ENCODE measurements at regions not wholly inside any gene's neighbourhood (a gene's known extent, or its start where the extent isn't known, plus 50 kb on each side); places are given as distances from the start of the nearest gene placed in this dataset.

GRCh38 chr7:131110297-131111080, 217.2 kb upstream of the MKLN1 start:
- Mint-ChIP-seq H3K9me3 (peaks cover 0 to 4% of the 10 kb centered on the region in 2 donors), H3K4me1 (peaks cover 51% of the 10 kb centered on the region), H3K27ac (peak overlapping the region; percentile 34 to 82), H3K27me3 (peaks cover 11% of the 10 kb centered on the region), H3K4me3 (peak overlapping the region; percentile 94 to 98)
- ATAC-seq, result no peak
- DNase-seq, result no peak

- H3K27me3 Mint-ChIP-seq, result peaks cover 11% of the 10 kb centered on the region
- peak overlapping the region; percentile 94 to 98 for H3K4me3 Mint-ChIP-seq
- ATAC-seq (no peak), DNase-seq (peak in 1 of 2 donors; percentile 27)
- H3K4me1 Mint-ChIP-seq, result peaks cover 48% of the 10 kb centered on the region
- H3K9me3 Mint-ChIP-seq, result peaks cover 0 to 4% of the 10 kb centered on the region in 2 donors
- peak overlapping the region; percentile 34 to 82 for H3K27ac Mint-ChIP-seq
Measured at GRCh38 chr7:131111081-131111576, 216.5 kb upstream of the MKLN1 start.

GRCh38 chr7:131111792-131112191, 215.9 kb upstream of the MKLN1 start:
- Mint-ChIP-seq H3K4me3 (no peak overlapping the region), H3K9me3 (peaks cover 0 to 4% of the 10 kb centered on the region in 2 donors), H3K4me1 (peaks cover 41% of the 10 kb centered on the region), H3K27me3 (peaks cover 11% of the 10 kb centered on the region), H3K27ac (no peak overlapping the region)
- ATAC-seq (no peak), DNase-seq (no peak)

- no peak overlapping the region for H3K4me3 Mint-ChIP-seq
- DNase-seq, result no peak
- ATAC-seq, result no peak
- no peak overlapping the region for H3K27ac Mint-ChIP-seq
- H3K9me3 Mint-ChIP-seq, result peaks cover 0 to 6% of the 10 kb centered on the region in 2 donors
- H3K27me3 Mint-ChIP-seq, result peaks cover 11% of the 10 kb centered on the region
- peaks cover 40% of the 10 kb centered on the region for H3K4me1 Mint-ChIP-seq
Measured at GRCh38 chr7:131112431-131112830, 215.2 kb upstream of the MKLN1 start.

GRCh38 chr7:131115340-131115739, 212.3 kb upstream of the MKLN1 start:
- no peak overlapping the region for H3K27ac Mint-ChIP-seq
- peaks cover 11% of the 10 kb centered on the region for H3K27me3 Mint-ChIP-seq
- no peak for DNase-seq
- H3K9me3 Mint-ChIP-seq, result peaks cover 17 to 25% of the 10 kb centered on the region in 2 donors
- H3K4me3 Mint-ChIP-seq, result no peak overlapping the region
- peaks cover 18% of the 10 kb centered on the region for H3K4me1 Mint-ChIP-seq
- no peak for ATAC-seq

GRCh38 chr7:131117439-131117838, 210.2 kb upstream of the MKLN1 start:
- no peak overlapping the region for H3K27ac Mint-ChIP-seq
- H3K9me3 Mint-ChIP-seq, result peaks cover 17 to 25% of the 10 kb centered on the region in 2 donors
- ATAC-seq (no peak), DNase-seq (no peak)
- H3K4me1 Mint-ChIP-seq, result peaks cover 5% of the 10 kb centered on the region
- H3K27me3 Mint-ChIP-seq, result peaks cover 11% of the 10 kb centered on the region
- no peak overlapping the region for H3K4me3 Mint-ChIP-seq

- no peak overlapping the region for H3K27ac Mint-ChIP-seq
- no peaks in the 10 kb centered on the region for H3K4me1 Mint-ChIP-seq
- no peak overlapping the region for H3K4me3 Mint-ChIP-seq
- ATAC-seq (no peak), DNase-seq (no peak)
- H3K27me3 Mint-ChIP-seq, result peaks cover 2% of the 10 kb centered on the region
- peaks cover 17 to 20% of the 10 kb centered on the region in 2 donors for H3K9me3 Mint-ChIP-seq
Measured at GRCh38 chr7:131119381-131119780, 208.3 kb upstream of the MKLN1 start.

GRCh38 chr7:131122394-131122793, 205.3 kb upstream of the MKLN1 start:
- Mint-ChIP-seq H3K27me3 (no peaks in the 10 kb centered on the region), H3K27ac (no peak overlapping the region), H3K9me3 (peaks cover 17 to 19% of the 10 kb centered on the region in 2 donors), H3K4me1 (no peaks in the 10 kb centered on the region), H3K4me3 (no peak overlapping the region)
- no peak for ATAC-seq
- DNase-seq, result no peak

GRCh38 chr7:131124001-131124629, 203.6 kb upstream of the MKLN1 start:
- Mint-ChIP-seq H3K27ac (no peak overlapping the region), H3K27me3 (no peaks in the 10 kb centered on the region), H3K4me3 (no peak overlapping the region), H3K4me1 (no peaks in the 10 kb centered on the region), H3K9me3 (peaks cover 4 to 6% of the 10 kb centered on the region in 2 donors)
- ATAC-seq (no peak), DNase-seq (no peak)

GRCh38 chr7:131124867-131125266, 202.8 kb upstream of the MKLN1 start:
- Mint-ChIP-seq H3K4me1 (no peaks in the 10 kb centered on the region), H3K9me3 (no peaks in the 10 kb centered on the region), H3K4me3 (no peak overlapping the region), H3K27me3 (no peaks in the 10 kb centered on the region), H3K27ac (no peak overlapping the region)
- no peak for ATAC-seq
- DNase-seq, result no peak

- Mint-ChIP-seq H3K4me1 (no peaks in the 10 kb centered on the region), H3K27ac (no peak overlapping the region), H3K4me3 (no peak overlapping the region), H3K9me3 (no peaks in the 10 kb centered on the region), H3K27me3 (no peaks in the 10 kb centered on the region)
- DNase-seq, result no peak
- no peak for ATAC-seq
Measured at GRCh38 chr7:131130324-131130723, 197.4 kb upstream of the MKLN1 start.

- Mint-ChIP-seq H3K4me3 (no peak overlapping the region), H3K9me3 (no peaks in the 10 kb centered on the region), H3K27me3 (no peaks in the 10 kb centered on the region), H3K4me1 (no peaks in the 10 kb centered on the region), H3K27ac (no peak overlapping the region)
- no peak for ATAC-seq
- DNase-seq, result no peak
Measured at GRCh38 chr7:131131012-131131745, 196.5 kb upstream of the MKLN1 start.

- Mint-ChIP-seq H3K4me1 (peaks cover 6% of the 10 kb centered on the region), H3K9me3 (no peaks in the 10 kb centered on the region), H3K27me3 (no peaks in the 10 kb centered on the region), H3K4me3 (no peak overlapping the region), H3K27ac (no peak overlapping the region)
- DNase-seq (no peak), ATAC-seq (no peak)
Measured at GRCh38 chr7:131131746-131132431, 195.8 kb upstream of the MKLN1 start.

- DNase-seq (no peak), ATAC-seq (no peak)
- Mint-ChIP-seq H3K27ac (peak overlapping the region in 1 of 2 donors; percentile 70), H3K4me3 (no peak overlapping the region), H3K27me3 (no peaks in the 10 kb centered on the region), H3K4me1 (peaks cover 8% of the 10 kb centered on the region), H3K9me3 (no peaks in the 10 kb centered on the region)
Measured at GRCh38 chr7:131139462-131139861, 188.2 kb upstream of the MKLN1 start.

GRCh38 chr7:131141443-131141967, 186.2 kb upstream of the MKLN1 start:
- ATAC-seq, result no peak
- no peak overlapping the region for H3K4me3 Mint-ChIP-seq
- H3K27me3 Mint-ChIP-seq, result no peaks in the 10 kb centered on the region
- no peak overlapping the region for H3K27ac Mint-ChIP-seq
- peaks cover 6% of the 10 kb centered on the region for H3K4me1 Mint-ChIP-seq
- H3K9me3 Mint-ChIP-seq, result no peaks in the 10 kb centered on the region
- DNase-seq, result no peak
